Endothelial cell of umbilical vein (primary cell): ENCODE measurements at regions not wholly inside any gene's neighbourhood (a gene's known extent, or its start where the extent isn't known, plus 50 kb on each side); places are given as distances from the start of the nearest gene placed in this dataset.

ENCODE experiments used
- POLR2A ChIP-seq: IDR thresholded peaks from 2 replicates; pipeline ENCODE4 v1.6.1; 2012; ENCODE audit warnings: low read depth, mild to moderate bottlenecking, control low read depth, low read length
- POLR2AphosphoS5 ChIP-seq: IDR thresholded peaks from 2 replicates; pipeline ENCODE4 v1.6.1; 2012; ENCODE audit warnings: low read depth, mild to moderate bottlenecking, control low read depth, low read length, moderate library complexity; ENCODE audit not compliant: insufficient read depth
- TF ChIP-seq, protein P1 (sequence below), 2 donors: IDR thresholded peaks; 1 replicate in 1 of 2; 2 replicates in 1 of 2; pipeline ENCODE4 v1.5.1; 2011; ENCODE audit warnings: low read length in 2 of 2, mild to moderate bottlenecking in 2 of 2, moderate library complexity in 2 of 2, control low read depth in 1 of 2, inconsistent platforms in 1 of 2, low read depth in 1 of 2; ENCODE audit not compliant: insufficient read depth in 1 of 2; ENCODE audit errors: extremely low read depth in 1 of 2

DNA sequence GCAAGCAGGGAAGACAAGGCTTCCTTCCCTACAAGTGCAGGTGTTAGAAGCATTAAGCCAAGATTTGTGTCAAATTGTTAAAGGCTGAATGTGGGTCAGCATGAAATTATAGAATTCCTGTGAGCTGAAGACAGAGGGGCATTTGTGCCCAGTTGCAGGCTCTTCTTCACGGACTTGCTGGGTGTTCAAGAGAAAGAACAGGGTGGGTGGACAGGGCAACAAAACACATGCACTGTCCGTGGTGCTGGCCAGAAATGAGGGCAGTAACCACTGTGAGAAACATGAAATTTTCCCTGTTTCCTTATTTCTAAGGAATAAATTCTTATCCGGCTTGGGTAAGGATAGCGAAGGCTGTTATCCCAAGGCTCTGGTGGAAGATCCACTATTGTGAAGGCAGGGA, 579.5 kb upstream of the HTR1E start:
- TF ChIP-seq POLR2A: no peak
- TF ChIP-seq, protein P1, sequence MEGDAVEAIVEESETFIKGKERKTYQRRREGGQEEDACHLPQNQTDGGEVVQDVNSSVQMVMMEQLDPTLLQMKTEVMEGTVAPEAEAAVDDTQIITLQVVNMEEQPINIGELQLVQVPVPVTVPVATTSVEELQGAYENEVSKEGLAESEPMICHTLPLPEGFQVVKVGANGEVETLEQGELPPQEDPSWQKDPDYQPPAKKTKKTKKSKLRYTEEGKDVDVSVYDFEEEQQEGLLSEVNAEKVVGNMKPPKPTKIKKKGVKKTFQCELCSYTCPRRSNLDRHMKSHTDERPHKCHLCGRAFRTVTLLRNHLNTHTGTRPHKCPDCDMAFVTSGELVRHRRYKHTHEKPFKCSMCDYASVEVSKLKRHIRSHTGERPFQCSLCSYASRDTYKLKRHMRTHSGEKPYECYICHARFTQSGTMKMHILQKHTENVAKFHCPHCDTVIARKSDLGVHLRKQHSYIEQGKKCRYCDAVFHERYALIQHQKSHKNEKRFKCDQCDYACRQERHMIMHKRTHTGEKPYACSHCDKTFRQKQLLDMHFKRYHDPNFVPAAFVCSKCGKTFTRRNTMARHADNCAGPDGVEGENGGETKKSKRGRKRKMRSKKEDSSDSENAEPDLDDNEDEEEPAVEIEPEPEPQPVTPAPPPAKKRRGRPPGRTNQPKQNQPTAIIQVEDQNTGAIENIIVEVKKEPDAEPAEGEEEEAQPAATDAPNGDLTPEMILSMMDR (IDR thresholded peaks at IDR 0.05; ENCODE audit: extremely low read depth in 1 of 2, insufficient read depth in 1 of 2, low read depth in 1 of 2, low read length in 2 of 2): no peak
- no peak for TF ChIP-seq POLR2AphosphoS5
